ENCODE measurements at regions not wholly inside any gene's neighbourhood (a gene's known extent, or its start where the extent isn't known, plus 50 kb on each side); places are given as distances from the start of the nearest gene placed in this dataset.

DNA sequence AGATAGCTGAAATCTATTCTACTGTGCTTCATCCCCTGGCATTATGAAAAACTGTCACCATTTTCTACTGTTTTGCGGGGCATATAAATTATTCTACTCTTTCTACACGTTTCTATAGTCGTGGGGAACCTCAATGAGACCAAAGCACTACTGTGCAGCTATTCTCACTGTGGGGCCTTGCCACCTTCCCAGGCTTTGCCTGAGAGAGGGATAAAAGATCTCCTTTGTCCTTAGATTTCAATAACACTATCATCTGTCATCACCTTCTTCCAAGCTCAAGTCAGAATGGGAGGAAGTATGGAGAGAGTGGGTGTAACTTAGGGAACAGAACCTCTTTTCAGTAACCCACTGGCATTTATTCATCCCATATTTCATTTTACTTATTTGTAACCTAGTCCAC is 1462.1 kb upstream of the RAG2 start:
- no peaks in the 10 kb centered on the region for H3K27me3 Mint-ChIP-seq

DNA sequence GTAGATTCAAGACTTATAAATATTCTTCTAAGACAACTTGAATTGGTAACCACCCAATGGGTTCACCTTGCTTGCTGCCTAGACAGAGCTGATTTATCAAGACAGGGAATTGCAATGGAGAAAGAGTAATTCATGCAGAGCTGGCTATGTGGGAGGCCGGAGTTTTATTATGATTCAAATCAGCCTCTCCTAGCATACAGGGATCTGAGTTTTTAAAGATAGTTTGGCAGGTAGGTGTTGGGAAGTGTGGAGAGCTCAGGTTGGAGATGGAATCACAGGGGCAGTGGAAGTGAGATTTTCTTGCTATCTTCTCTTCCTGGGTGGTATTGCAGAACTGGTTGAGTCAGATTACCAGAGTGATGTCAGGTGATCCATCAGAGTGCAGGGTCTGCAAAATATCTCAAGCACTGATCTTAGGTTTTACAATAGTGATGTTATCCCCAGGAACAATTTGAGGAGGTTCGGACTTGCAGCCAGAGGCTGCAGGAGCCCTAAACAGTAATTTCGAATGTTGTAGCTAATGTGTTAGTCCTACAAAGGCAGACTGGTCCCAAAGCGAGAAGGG is 1448.6 kb upstream of the RAG2 start:
- H3K9me3 Mint-ChIP-seq = peaks cover 4% of the 10 kb centered on the region
- H3K4me3 Mint-ChIP-seq = peak overlapping the region; percentile 48
- H3K27me3 Mint-ChIP-seq = no peaks in the 10 kb centered on the region
- H3K36me3 Mint-ChIP-seq = no peaks in the 10 kb centered on the region
- TF ChIP-seq, protein P1, sequence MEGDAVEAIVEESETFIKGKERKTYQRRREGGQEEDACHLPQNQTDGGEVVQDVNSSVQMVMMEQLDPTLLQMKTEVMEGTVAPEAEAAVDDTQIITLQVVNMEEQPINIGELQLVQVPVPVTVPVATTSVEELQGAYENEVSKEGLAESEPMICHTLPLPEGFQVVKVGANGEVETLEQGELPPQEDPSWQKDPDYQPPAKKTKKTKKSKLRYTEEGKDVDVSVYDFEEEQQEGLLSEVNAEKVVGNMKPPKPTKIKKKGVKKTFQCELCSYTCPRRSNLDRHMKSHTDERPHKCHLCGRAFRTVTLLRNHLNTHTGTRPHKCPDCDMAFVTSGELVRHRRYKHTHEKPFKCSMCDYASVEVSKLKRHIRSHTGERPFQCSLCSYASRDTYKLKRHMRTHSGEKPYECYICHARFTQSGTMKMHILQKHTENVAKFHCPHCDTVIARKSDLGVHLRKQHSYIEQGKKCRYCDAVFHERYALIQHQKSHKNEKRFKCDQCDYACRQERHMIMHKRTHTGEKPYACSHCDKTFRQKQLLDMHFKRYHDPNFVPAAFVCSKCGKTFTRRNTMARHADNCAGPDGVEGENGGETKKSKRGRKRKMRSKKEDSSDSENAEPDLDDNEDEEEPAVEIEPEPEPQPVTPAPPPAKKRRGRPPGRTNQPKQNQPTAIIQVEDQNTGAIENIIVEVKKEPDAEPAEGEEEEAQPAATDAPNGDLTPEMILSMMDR (conservative IDR thresholded peaks at IDR 0.05) = no peak
- H3K4me1 Mint-ChIP-seq (ENCODE audit: unreplicated experiment) = peaks cover 13% of the 10 kb centered on the region
- peak overlapping the region; percentile 43 for H3K27ac Mint-ChIP-seq
- DNase-seq (ENCODE audit: extremely low spot score, unreplicated experiment) = no peak

More for the DNA sequence above, 1462.1 kb upstream of the RAG2 start:
- Mint-ChIP-seq H3K36me3 (no peaks in the 10 kb centered on the region), H3K27ac (no peak overlapping the region), H3K4me1 (ENCODE audit: unreplicated experiment) (no peaks in the 10 kb centered on the region), H3K9me3 (peaks cover 8% of the 10 kb centered on the region), H3K4me3 (no peak overlapping the region)
- TF ChIP-seq, protein P1 (conservative IDR thresholded peaks at IDR 0.05) = no peak
- DNase-seq (ENCODE audit: extremely low spot score, unreplicated experiment) = no peak

DNA sequence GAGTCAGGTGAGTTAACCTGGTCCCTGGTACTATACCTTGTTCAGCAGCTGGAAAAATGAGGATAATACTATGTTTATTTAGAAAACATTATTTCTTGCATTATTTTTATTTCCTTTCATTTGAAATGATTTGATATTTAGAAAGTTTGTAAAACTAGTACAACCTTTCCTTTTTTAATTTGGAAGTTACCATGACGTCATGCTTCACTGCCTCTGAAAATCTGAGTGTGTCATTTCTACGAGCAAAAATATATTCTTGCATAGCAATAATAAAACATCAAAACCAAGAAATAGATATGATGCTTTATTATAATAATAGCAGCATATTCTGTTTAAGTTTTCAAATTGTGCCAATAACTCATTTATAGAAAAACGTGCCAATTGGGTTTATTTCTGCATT is 1445.0 kb upstream of the RAG2 start:
- H3K36me3 Mint-ChIP-seq = no peaks in the 10 kb centered on the region
- DNase-seq (ENCODE audit: extremely low spot score, unreplicated experiment) = no peak
- TF ChIP-seq, protein P1 (conservative IDR thresholded peaks at IDR 0.05) = no peak

DNA sequence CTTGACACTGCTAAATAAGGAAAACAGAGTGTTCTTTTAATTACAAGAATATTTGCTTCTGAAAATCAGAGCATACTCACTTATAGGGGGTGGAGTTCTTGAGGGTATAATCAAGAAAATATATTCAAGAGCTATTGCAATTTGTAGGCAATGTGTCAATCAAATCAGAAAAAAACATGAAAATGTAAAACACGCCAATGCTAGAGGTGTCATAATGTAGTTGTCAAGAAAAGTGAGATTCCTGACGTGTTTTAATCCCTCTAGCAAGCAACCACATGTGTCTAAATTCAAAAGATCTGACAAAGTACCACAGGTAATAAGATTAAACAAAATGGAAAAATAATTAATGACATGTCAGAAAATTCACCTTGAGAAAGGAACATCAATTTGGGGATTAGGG is 1440.7 kb upstream of the RAG2 start:
- Mint-ChIP-seq H3K9me3 (peaks cover 11% of the 10 kb centered on the region), H3K4me1 (ENCODE audit: unreplicated experiment) (no peaks in the 10 kb centered on the region), H3K27me3 (no peaks in the 10 kb centered on the region), H3K27ac (no peak overlapping the region), H3K36me3 (no peaks in the 10 kb centered on the region), H3K4me3 (no peak overlapping the region)
- TF ChIP-seq, protein P1 (conservative IDR thresholded peaks at IDR 0.05) = no peak
- DNase-seq (ENCODE audit: extremely low spot score, unreplicated experiment) = no peak

More for the DNA sequence above, 1445.0 kb upstream of the RAG2 start:
- H3K9me3 Mint-ChIP-seq = no peaks in the 10 kb centered on the region
- H3K27ac Mint-ChIP-seq = no peak overlapping the region
- no peaks in the 10 kb centered on the region for H3K27me3 Mint-ChIP-seq
- H3K4me1 Mint-ChIP-seq (ENCODE audit: unreplicated experiment) = peaks cover 10% of the 10 kb centered on the region
- H3K4me3 Mint-ChIP-seq = no peak overlapping the region

DNA sequence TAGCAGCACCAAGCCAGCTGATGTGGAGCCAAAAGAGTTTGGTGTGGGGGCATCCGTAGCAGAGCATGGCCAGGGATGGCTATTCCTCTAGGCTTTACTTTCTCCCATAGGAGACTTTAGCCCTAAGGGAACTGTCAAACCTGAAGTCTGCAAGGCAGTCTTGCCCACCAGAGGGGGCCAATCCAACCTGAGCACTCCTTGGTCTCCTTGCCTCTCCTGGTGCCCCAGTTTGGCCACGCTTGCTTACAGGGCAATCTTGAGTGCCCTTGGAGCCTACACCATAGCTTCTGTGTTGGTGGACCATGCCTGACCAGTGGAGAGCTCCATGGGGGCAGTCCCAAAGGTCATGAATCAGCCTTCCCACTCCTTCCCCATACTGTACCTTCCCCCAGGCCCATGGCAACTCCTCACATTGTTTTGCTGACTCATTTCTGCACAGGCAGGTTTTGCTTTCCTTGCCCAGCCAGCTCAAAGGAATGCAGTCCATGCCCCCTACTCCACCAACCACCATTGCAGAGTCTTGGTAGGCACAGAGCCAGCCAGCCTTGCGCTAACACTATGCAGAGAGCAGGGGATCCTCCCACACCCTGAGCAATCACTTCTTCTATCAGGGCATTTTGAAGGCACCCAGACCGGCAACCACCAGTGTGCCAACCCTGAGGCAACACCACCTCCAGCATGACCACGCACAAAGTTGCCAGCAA is 1421.2 kb upstream of the RAG2 start:
- TF ChIP-seq, protein P1 (conservative IDR thresholded peaks at IDR 0.05) = no peak
- H3K4me1 Mint-ChIP-seq (ENCODE audit: unreplicated experiment) = no peaks in the 10 kb centered on the region
- peaks cover 16% of the 10 kb centered on the region for H3K9me3 Mint-ChIP-seq
- no peak overlapping the region for H3K4me3 Mint-ChIP-seq
- H3K27me3 Mint-ChIP-seq = no peaks in the 10 kb centered on the region
- no peak overlapping the region for H3K27ac Mint-ChIP-seq
- DNase-seq (ENCODE audit: extremely low spot score, unreplicated experiment) = no peak
- no peaks in the 10 kb centered on the region for H3K36me3 Mint-ChIP-seq
